ENCODE measurements at regions not wholly inside any gene's neighbourhood (a gene's known extent, or its start where the extent isn't known, plus 50 kb on each side); places are given as distances from the start of the nearest gene placed in this dataset.

DNA sequence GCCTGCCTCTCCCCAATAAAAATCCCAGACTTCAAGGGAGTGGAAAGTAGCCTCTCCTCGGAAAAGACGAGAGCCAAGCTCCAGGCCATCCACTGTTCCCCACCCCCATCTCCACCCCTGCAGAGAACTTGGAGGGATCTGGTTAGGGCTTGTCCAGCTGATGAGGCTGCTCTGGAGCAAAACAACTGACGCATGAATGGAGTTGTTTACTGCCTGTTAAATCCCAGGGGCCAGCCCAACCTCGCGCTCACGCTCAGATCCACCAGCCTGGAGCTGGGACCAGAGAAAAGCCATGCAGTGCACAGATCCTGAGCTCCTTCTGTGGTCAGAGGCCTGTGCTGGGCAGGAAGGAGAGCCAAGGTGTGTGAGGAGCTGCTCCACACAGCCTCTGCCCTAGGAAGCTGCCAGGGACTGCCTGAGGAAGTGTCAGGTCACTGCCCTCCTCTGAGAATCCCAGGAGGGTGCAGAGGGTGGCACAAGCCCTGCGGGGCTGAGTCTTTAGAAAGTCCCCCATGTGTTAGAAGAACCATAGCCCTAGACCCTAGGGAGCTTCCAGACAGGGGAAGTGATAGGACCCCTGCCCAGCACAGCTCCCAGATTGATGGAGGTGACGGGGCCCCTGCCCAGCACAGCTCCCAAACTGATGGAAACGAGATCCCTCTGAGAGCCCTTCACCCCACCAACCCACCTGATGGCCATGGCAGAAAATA, 109.0 kb upstream of the IPO9 start:
- Histone ChIP-seq H4K20me1 (ENCODE audit: insufficient read depth, low read length) (no peaks in the 10 kb centered on the region), H3K4me3 (ENCODE audit: low read depth, low read length, poor library complexity, severe bottlenecking) (no peak overlapping the region), H2AFZ (ENCODE audit: low read length) (no peak overlapping the region), H3K4me1 (ENCODE audit: insufficient read depth, low read length, poor library complexity, severe bottlenecking) (peaks cover 15% of the 10 kb centered on the region), H3K4me2 (ENCODE audit: low read length) (no peak overlapping the region), H3K9me3 (ENCODE audit: low read length) (no peaks in the 10 kb centered on the region), H3K27ac (ENCODE audit: low read depth, low read length, poor library complexity, severe bottlenecking) (no peak overlapping the region), H3K9me2 (ENCODE audit: insufficient read depth, low read length) (no peaks in the 10 kb centered on the region), H3K36me3 (ENCODE audit: insufficient read depth, low read length) (no peaks in the 10 kb centered on the region), H3K79me2 (ENCODE audit: insufficient read depth, low read depth, low read length) (no peaks in the 10 kb centered on the region)
- no peak for DNase-seq (ENCODE audit: low spot score)
- ChIA-PET CTCF (ENCODE audit: unreplicated experiment) (no interaction called here), POLR2A (interaction anchor here (0.6 to 1.4 kb wide), 5 partner anchors 11 to 147 kb away, joined by 3 to 4 read pairs (median 3); no protein-coding TSS in a partner anchor)
- intact Hi-C loops (cut with micrococcal nuclease; ENCODE audit: unreplicated experiment), result no loop called here
- BruUV-seq (replicated peaks), result no TSS peak
- no peak for TF ChIP-seq EZH2phosphoT487 (IDR thresholded peaks at IDR 0.05; ENCODE audit: borderline replicate concordance, low read depth, low read length)
- TF ChIP-seq, protein P1, sequence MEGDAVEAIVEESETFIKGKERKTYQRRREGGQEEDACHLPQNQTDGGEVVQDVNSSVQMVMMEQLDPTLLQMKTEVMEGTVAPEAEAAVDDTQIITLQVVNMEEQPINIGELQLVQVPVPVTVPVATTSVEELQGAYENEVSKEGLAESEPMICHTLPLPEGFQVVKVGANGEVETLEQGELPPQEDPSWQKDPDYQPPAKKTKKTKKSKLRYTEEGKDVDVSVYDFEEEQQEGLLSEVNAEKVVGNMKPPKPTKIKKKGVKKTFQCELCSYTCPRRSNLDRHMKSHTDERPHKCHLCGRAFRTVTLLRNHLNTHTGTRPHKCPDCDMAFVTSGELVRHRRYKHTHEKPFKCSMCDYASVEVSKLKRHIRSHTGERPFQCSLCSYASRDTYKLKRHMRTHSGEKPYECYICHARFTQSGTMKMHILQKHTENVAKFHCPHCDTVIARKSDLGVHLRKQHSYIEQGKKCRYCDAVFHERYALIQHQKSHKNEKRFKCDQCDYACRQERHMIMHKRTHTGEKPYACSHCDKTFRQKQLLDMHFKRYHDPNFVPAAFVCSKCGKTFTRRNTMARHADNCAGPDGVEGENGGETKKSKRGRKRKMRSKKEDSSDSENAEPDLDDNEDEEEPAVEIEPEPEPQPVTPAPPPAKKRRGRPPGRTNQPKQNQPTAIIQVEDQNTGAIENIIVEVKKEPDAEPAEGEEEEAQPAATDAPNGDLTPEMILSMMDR (conservative IDR thresholded peaks at IDR 0.05; ENCODE audit: low read length), result no peak

DNA sequence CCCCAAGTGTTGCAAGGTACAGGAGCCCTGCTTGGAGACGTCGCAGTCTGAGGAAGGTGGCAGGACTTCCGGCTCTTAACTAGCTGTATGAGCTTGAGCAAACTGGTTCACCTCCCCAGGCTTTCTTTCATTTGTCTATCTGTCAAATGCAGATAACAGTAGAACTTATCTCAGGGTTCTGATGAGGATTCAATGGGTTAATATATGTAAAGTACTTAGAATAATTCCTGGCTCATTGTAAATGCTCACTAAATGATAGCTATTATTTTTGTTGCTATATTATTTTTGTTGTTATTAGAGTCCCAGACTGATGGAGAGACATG, 108.5 kb upstream of the IPO9 start:
- Histone ChIP-seq H3K36me3 (ENCODE audit: insufficient read depth, low read length) (no peaks in the 10 kb centered on the region), H4K20me1 (ENCODE audit: insufficient read depth, low read length) (no peaks in the 10 kb centered on the region), H2AFZ (ENCODE audit: low read length) (no peak overlapping the region), H3K4me3 (ENCODE audit: low read depth, low read length, poor library complexity, severe bottlenecking) (no peak overlapping the region), H3K4me2 (ENCODE audit: low read length) (no peak overlapping the region), H3K27ac (ENCODE audit: low read depth, low read length, poor library complexity, severe bottlenecking) (no peak overlapping the region), H3K79me2 (ENCODE audit: insufficient read depth, low read depth, low read length) (no peaks in the 10 kb centered on the region), H3K9me3 (ENCODE audit: low read length) (no peaks in the 10 kb centered on the region), H3K9me2 (ENCODE audit: insufficient read depth, low read length) (no peaks in the 10 kb centered on the region), H3K4me1 (ENCODE audit: insufficient read depth, low read length, poor library complexity, severe bottlenecking) (peaks cover 10% of the 10 kb centered on the region)
- CTCF ChIA-PET (ENCODE audit: unreplicated experiment), result no interaction called here
- TF ChIP-seq, protein P1 (conservative IDR thresholded peaks at IDR 0.05; ENCODE audit: low read length), result no peak
- no peak for TF ChIP-seq EZH2phosphoT487 (IDR thresholded peaks at IDR 0.05; ENCODE audit: borderline replicate concordance, low read depth, low read length)
- BruUV-seq (replicated peaks), result no TSS peak
- POLR2A ChIA-PET, result interaction anchor here (0.9 to 1.4 kb wide), 3 partner anchors 11 to 94 kb away, joined by 3 to 4 read pairs (median 3); no protein-coding TSS in a partner anchor
- intact Hi-C loops (cut with micrococcal nuclease; ENCODE audit: unreplicated experiment), result no loop called here
- DNase-seq (ENCODE audit: low spot score), result no peak

All from OCI-LY7 (cell line).